K562 (cell line): ENCODE measurements at regions not wholly inside any gene's neighbourhood (a gene's known extent, or its start where the extent isn't known, plus 50 kb on each side); places are given as distances from the start of the nearest gene placed in this dataset.

Experiments
- ATAC-seq: fragments of 200-7000 bp; cut with Tn5 transposase; 3 replicates; pipeline ENCODE4 v1.9.1; 2020; ENCODE audit warnings: moderate library complexity
- BruUV-seq: library from RNA; stranded (reverse); fragments of 400-500 nt; replicated peaks from 2 replicates; lab custom pipeline; 2021; lab: Mats Ljungman, UMichigan
- CTCF ChIA-PET: fragments of 300-600 bp; formaldehyde crosslinking; extraction: SDS; loops from one replicate; lab custom pipeline; 2021; ENCODE audit warnings: low intra/inter-chr PET ratio; lab: Yijun Ruan, JAX
- POLR2A ChIA-PET: fragments of 300-600, 350-650 bp; sonication (Branson Sonifier 250); formaldehyde crosslinking; extraction: SDS; loops from one replicate; lab custom pipeline; 2021; ENCODE audit warnings: antibody characterized with exemption, inconsistent platforms; lab: Yijun Ruan, JAX
- DNase-seq, 4 experiments: peaks; one replicate each; pipeline versions ENCODE4 v3.0.0 to v3.0.0-alpha.2; 2011 to 2018; ENCODE audit warnings: low spot score in 3 of 4, mixed read lengths in 3 of 4; ENCODE audit errors: extremely low read depth in 1 of 4
- FAIRE-seq: peaks from 2 replicates; lab custom pipeline; 2011; peaks lifted over from hg19 to GRCh38; lab: Jason Lieb, UNC
- H2AFZ ChIP-seq: 2 replicates; pipeline ENCODE4 v1.6.0; 2011; ENCODE audit warnings: low read depth, low read length, control low read depth, inconsistent platforms
- H3K27ac ChIP-seq: fragments of 200-600 bp; 3 replicates; pipeline ENCODE4 v1.8.0; 2011; ENCODE audit warnings: low read depth, mild to moderate bottlenecking, control low read depth, inconsistent platforms, low read length, moderate library complexity, mixed read lengths; ENCODE audit errors: extremely low read depth
- H3K27me3 ChIP-seq, 2 experiments: fragments of 300-600 bp in 1 of 2; 2 replicates in 1 of 2; 3 replicates in 1 of 2; pipeline versions ENCODE4 v1.6.0 to v1.8.0; 2011; ENCODE audit warnings: inconsistent platforms in 2 of 2, low read length in 2 of 2, mild to moderate bottlenecking in 1 of 2, mixed read lengths in 1 of 2, moderate library complexity in 1 of 2; ENCODE audit not compliant: control insufficient read depth in 2 of 2, insufficient read depth in 2 of 2
- H3K36me3 ChIP-seq: fragments of 300-600 bp; 3 replicates; pipeline ENCODE4 v1.8.0; 2011; ENCODE audit warnings: mild to moderate bottlenecking, low read length, inconsistent platforms; ENCODE audit not compliant: control insufficient read depth, insufficient read depth
- H3K4me1 ChIP-seq, 2 experiments: fragments of 200-600 bp in 1 of 2; replicated peaks in 1 of 2; 2 replicates in 1 of 2; 3 replicates in 1 of 2; pipeline versions ENCODE4 v1.5.1 to v1.8.0; 2011; ENCODE audit warnings: inconsistent platforms in 2 of 2, low read length in 2 of 2, mild to moderate bottlenecking in 1 of 2, mixed read lengths in 1 of 2, moderate library complexity in 1 of 2; ENCODE audit not compliant: control insufficient read depth in 2 of 2, insufficient read depth in 2 of 2
- H3K4me2 ChIP-seq: 2 replicates; pipeline ENCODE4 v1.6.1; 2011; ENCODE audit warnings: low read length, control low read depth, inconsistent platforms, mixed read lengths; ENCODE audit not compliant: insufficient read depth
- H3K4me3 ChIP-seq: fragments of 200-600 bp; sonication (generic), shearing (Covaris generic); 2 replicates; pipeline ENCODE4 v1.5.1; 2016; ENCODE audit warnings: control low read depth, inconsistent platforms
- H3K79me2 ChIP-seq: fragments of 200-600 bp; 3 replicates; pipeline ENCODE4 v1.8.0; 2011; ENCODE audit warnings: low read length, inconsistent platforms; ENCODE audit not compliant: control insufficient read depth, insufficient read depth
- H3K9ac ChIP-seq, 2 experiments: 2 replicates each; pipeline versions ENCODE4 v1.6.0 to v1.6.1; 2011; ENCODE audit warnings: low read depth in 2 of 2, low read length in 2 of 2, control low read depth in 1 of 2, inconsistent platforms in 1 of 2, mild to moderate bottlenecking in 1 of 2, mixed read lengths in 1 of 2; ENCODE audit not compliant: insufficient read depth in 1 of 2
- H3K9me1 ChIP-seq: one replicate; pipeline ENCODE4 v1.6.0; 2011; ENCODE audit warnings: inconsistent platforms, mild to moderate bottlenecking, low read length, moderate library complexity; ENCODE audit not compliant: control insufficient read depth, insufficient read depth
- H3K9me3 ChIP-seq: replicated peaks from 2 replicates; pipeline ENCODE4 v1.5.1; 2011; ENCODE audit warnings: low read depth, low read length, inconsistent platforms; ENCODE audit not compliant: control insufficient read depth, insufficient read depth
- H4K20me1 ChIP-seq: replicated peaks from 2 replicates; pipeline ENCODE4 v1.6.1; 2011; ENCODE audit warnings: low read length, inconsistent platforms, mixed read lengths; ENCODE audit not compliant: control insufficient read depth, insufficient read depth
- CHD2 ChIP-seq: IDR thresholded peaks from 2 replicates; pipeline ENCODE4 v1.6.1; 2011; ENCODE audit warnings: low read depth, low read length
- FOXA3 ChIP-seq, 2 experiments: fragments of 450-650 bp in 1 of 2; sonication (generic) in 1 of 2; formaldehyde crosslinking; IDR thresholded peaks in 1 of 2; conservative IDR thresholded peaks in 1 of 2; 2 replicates each; pipeline versions ENCODE4 v1.4.0 to v1.8.0; 2020 to 2022; ENCODE audit warnings: mild to moderate bottlenecking in 2 of 2, missing genetic modification reagents in 1 of 2
- FUS ChIP-seq: fragments of 200-400 bp; formaldehyde crosslinking; optimal IDR thresholded peaks from 2 replicates; pipeline ENCODE3; 2017; ENCODE audit warnings: low read depth, low read length
- KLF10 ChIP-seq: fragments of 250-450 bp; sonication (Bioruptor Pico); IDR thresholded peaks from 2 replicates; pipeline ENCODE4 v1.6.1; 2021; ENCODE audit warnings: matching md5 sums
- PRMT5 ChIP-seq: sonication (generic); formaldehyde crosslinking; IDR thresholded peaks from 2 replicates; pipeline ENCODE4 v1.5.0; 2020; ENCODE audit warnings: missing genetic modification reagents
- PTBP1 ChIP-seq: fragments of 200-400 bp; formaldehyde crosslinking; IDR thresholded peaks from 2 replicates; pipeline ENCODE4 v1.6.1; 2017; ENCODE audit warnings: low read depth, low read length
- TCFL5 ChIP-seq: fragments of 250-450 bp; sonication (Bioruptor Pico); conservative IDR thresholded peaks from 2 replicates; pipeline ENCODE4 v1.6.1; 2021; ENCODE audit warnings: mild to moderate bottlenecking, moderate library complexity, matching md5 sums
- ZC3H8 ChIP-seq: fragments of 450-650 bp; IDR thresholded peaks from 2 replicates; pipeline ENCODE4 v1.6.1; 2017
- ZNF140 ChIP-seq: fragments of 250-450 bp; sonication (Bioruptor Pico); IDR thresholded peaks from 2 replicates; pipeline ENCODE4 v1.8.0; 2021; ENCODE audit warnings: moderate library complexity, mild to moderate bottlenecking, inconsistent platforms
- ZNF444 ChIP-seq: fragments of 250-450 bp; sonication (Bioruptor Pico); IDR thresholded peaks from 2 replicates; pipeline ENCODE4 v1.4.0; 2020; ENCODE audit warnings: mild to moderate bottlenecking, moderate library complexity
- ZNF668 ChIP-seq: fragments of 250-450 bp; sonication (Bioruptor Pico); IDR thresholded peaks from 2 replicates; pipeline ENCODE4 v1.8.0; 2022; ENCODE audit warnings: mild to moderate bottlenecking, inconsistent platforms
- WGBS: fragments of 100-300 bp; shearing (Covaris generic); methylation state at CpG from one replicate; pipeline ENCODE4 v1.1.6; 2016; ENCODE audit warnings: low coverage, mixed read lengths; ENCODE audit not compliant: insufficient coverage; ENCODE audit errors: missing lambda C conversion rate; 5-methylcytosine and 5-hydroxymethylcytosine counted together
- in situ Hi-C: fragments of 300-500 bp; cut with MboI; formaldehyde crosslinking; loops from 4 replicates; pipeline ENCODE4 v1.15.0; 2018; ENCODE audit warnings: inconsistent platforms, mixed read lengths
- intact Hi-C: fragments of 100-400 bp; cut with micrococcal nuclease; formaldehyde crosslinking; loops from 2 replicates; pipeline ENCODE4 v1.14.2; 2022
- TF ChIP-seq, protein P1 (sequence below): fragments of 250-450 bp; sonication (Bioruptor Pico); IDR thresholded peaks from 2 replicates; pipeline ENCODE4 v1.5.0; 2022; ENCODE audit warnings: mild to moderate bottlenecking

DNA sequence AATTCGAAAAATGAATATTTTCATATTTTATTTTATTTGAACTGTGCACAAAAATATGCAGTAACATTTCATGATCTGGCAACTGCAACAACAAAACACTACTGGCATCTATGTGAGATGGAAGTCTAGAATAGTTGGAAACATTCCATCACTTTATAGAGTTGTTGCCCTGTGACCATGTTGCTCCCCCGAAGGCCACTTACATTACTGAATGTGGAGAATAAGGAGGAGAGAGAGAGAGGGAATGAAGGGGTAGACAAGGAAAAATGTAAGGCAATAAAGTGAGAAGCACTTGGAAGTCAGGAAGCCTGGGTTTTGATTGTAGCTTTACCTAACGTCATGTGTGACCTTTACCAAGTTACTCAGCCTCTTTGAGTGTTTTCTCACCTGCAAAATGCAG lies 437.2 kb upstream of the EDIL3 start:
- TF ChIP-seq ZNF140 (CRISPR knock-in tag) (no peak), KLF10 (CRISPR knock-in tag) (no peak), CHD2 (no peak), ZNF668 (CRISPR knock-in tag) (no peak), FUS (no peak), ZNF444 (CRISPR knock-in tag) (no peak), PRMT5 (no peak), FOXA3 (CRISPR knock-in tag; conservative IDR thresholded peaks at IDR 0.05 in 1 of 2, IDR thresholded peaks at IDR 0.05 in 1 of 2) (no peak), PTBP1 (no peak), TCFL5 (no peak), ZC3H8 (no peak)
- TF ChIP-seq, protein P1, sequence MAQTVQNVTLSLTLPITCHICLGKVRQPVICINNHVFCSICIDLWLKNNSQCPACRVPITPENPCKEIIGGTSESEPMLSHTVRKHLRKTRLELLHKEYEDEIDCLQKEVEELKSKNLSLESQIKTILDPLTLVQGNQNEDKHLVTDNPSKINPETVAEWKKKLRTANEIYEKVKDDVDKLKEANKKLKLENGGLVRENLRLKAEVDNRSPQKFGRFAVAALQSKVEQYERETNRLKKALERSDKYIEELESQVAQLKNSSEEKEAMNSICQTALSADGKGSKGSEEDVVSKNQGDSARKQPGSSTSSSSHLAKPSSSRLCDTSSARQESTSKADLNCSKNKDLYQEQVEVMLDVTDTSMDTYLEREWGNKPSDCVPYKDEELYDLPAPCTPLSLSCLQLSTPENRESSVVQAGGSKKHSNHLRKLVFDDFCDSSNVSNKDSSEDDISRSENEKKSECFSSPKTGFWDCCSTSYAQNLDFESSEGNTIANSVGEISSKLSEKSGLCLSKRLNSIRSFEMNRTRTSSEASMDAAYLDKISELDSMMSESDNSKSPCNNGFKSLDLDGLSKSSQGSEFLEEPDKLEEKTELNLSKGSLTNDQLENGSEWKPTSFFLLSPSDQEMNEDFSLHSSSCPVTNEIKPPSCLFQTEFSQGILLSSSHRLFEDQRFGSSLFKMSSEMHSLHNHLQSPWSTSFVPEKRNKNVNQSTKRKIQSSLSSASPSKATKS, result no peak
- ChIA-PET CTCF (no interaction called here), POLR2A (no interaction called here)
- DNase-seq, result no peak
- Histone ChIP-seq H3K79me2 (no peaks in the 10 kb centered on the region), H3K4me3 (no peak overlapping the region), H2AFZ (no peak overlapping the region), H3K9me1 (no peaks in the 10 kb centered on the region), H3K9me3 (0 out of 2 replicates have a peak, but pooled peaks cover 1% of the 10 kb centered on the region), H3K4me2 (no peak overlapping the region), H3K27ac (no peak overlapping the region), H3K9ac (no peak overlapping the region), H4K20me1 (no peaks in the 10 kb centered on the region), H3K4me1 (no peaks in the 10 kb centered on the region), H3K27me3 (no peaks in the 10 kb centered on the region), H3K36me3 (no peaks in the 10 kb centered on the region)
- intact Hi-C loops (no loop called here), in situ Hi-C loops (no loop called here)
- no TSS peak for BruUV-seq
- FAIRE-seq, result no peak
- no peak for ATAC-seq
- WGBS, result 0% methylated on average over 3 of the region's 3 CpGs
